Vagina (tissue), 2 donors: ENCODE measurements at regions not wholly inside any gene's neighbourhood (a gene's known extent, or its start where the extent isn't known, plus 50 kb on each side); places are given as distances from the start of the nearest gene placed in this dataset.

ENCODE experiments used
- DNase-seq, 2 donors: peaks; one replicate each; pipeline ENCODE4 v3.0.0-alpha.2; 2017; ENCODE audit errors: extremely low spot score in 2 of 2
- H3K27ac ChIP-seq: fragments of 200-600 bp; sonication (generic); one replicate; pipeline ENCODE4 v1.5.1; 2019
- H3K27me3 ChIP-seq: fragments of 200-600 bp; sonication (generic); one replicate; pipeline ENCODE4 v1.5.1; 2019
- H3K36me3 ChIP-seq, 2 donors: fragments of 200-600 bp; sonication (generic); one replicate each; pipeline ENCODE4 v1.5.1; 2017 to 2019
- H3K4me1 ChIP-seq: fragments of 200-600 bp; sonication (generic); one replicate; pipeline ENCODE4 v1.5.1; 2019
- H3K4me3 ChIP-seq, 2 donors: fragments of 200-600 bp; sonication (generic); 1 replicate in 1 of 2; 2 replicates in 1 of 2; pipeline ENCODE4 v1.5.1; 2016 to 2019
- H3K9me3 ChIP-seq: fragments of 200-600 bp; sonication (generic); one replicate; pipeline ENCODE4 v1.5.1; 2019
- POLR2A ChIP-seq, 2 donors: fragments of 450-650 bp; IDR thresholded peaks; one replicate each; pipeline ENCODE4 v1.6.1; 2017; ENCODE audit warnings: antibody characterized with exemption in 2 of 2, mild to moderate bottlenecking in 2 of 2, moderate library complexity in 2 of 2
- POLR2AphosphoS5 ChIP-seq, 2 donors: sonication (generic); formaldehyde crosslinking; IDR thresholded peaks; one replicate each; pipeline ENCODE4 v1.9.0; 2017; ENCODE audit warnings: antibody characterized with exemption in 2 of 2, mild to moderate bottlenecking in 2 of 2, low read depth in 1 of 2; ENCODE audit not compliant: insufficient read depth in 1 of 2
- intact Hi-C: fragments of 100-400 bp; cut with DNase I; formaldehyde crosslinking; loops from one replicate; pipeline ENCODE4 v1.15.1; 2023
- TF ChIP-seq, protein P1 (sequence below), 3 experiments: fragments of 450-650 bp in 2 of 3; fragments of 200-600 bp in 1 of 3; sonication (generic) in 1 of 3; IDR thresholded peaks; one replicate each; pipeline ENCODE4 v1.5.1; 2017 to 2019; ENCODE audit warnings: antibody characterized with exemption in 3 of 3, mild to moderate bottlenecking in 2 of 3, moderate library complexity in 2 of 3

DNA sequence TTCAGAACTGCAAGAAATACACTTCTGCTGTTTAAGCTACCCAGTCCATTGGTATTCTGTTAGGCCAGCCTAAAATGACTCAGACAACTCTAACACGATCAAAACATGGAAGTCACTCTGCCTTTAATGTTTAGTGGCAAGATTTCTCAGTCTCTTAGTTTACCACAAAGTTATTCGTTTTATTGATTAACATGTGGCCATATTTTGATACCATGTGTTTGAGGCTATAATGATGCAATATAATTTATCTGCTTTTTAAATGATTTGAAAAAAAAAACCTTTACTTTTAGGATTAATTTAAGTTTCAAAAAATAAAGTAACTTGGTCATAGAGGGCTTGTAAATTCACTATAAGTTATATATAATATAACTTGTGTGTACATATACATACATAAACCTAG lies 223.4 kb downstream of the SPRY2 start:
- no peak for TF ChIP-seq POLR2A (IDR thresholded peaks at IDR 0.05)
- no peak for TF ChIP-seq POLR2AphosphoS5 (IDR thresholded peaks at IDR 0.05; ENCODE audit: insufficient read depth in 1 of 2, low read depth in 1 of 2)
- TF ChIP-seq, protein P1, sequence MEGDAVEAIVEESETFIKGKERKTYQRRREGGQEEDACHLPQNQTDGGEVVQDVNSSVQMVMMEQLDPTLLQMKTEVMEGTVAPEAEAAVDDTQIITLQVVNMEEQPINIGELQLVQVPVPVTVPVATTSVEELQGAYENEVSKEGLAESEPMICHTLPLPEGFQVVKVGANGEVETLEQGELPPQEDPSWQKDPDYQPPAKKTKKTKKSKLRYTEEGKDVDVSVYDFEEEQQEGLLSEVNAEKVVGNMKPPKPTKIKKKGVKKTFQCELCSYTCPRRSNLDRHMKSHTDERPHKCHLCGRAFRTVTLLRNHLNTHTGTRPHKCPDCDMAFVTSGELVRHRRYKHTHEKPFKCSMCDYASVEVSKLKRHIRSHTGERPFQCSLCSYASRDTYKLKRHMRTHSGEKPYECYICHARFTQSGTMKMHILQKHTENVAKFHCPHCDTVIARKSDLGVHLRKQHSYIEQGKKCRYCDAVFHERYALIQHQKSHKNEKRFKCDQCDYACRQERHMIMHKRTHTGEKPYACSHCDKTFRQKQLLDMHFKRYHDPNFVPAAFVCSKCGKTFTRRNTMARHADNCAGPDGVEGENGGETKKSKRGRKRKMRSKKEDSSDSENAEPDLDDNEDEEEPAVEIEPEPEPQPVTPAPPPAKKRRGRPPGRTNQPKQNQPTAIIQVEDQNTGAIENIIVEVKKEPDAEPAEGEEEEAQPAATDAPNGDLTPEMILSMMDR (IDR thresholded peaks at IDR 0.05): no peak
- Histone ChIP-seq H3K27ac (no peak overlapping the region), H3K4me1 (no peaks in the 10 kb centered on the region), H3K27me3 (no peaks in the 10 kb centered on the region), H3K4me3 (no peak overlapping the region), H3K36me3 (no peaks in the 10 kb centered on the region), H3K9me3 (no peaks in the 10 kb centered on the region)
- intact Hi-C loops: no loop called here
- DNase-seq: no peak

DNA sequence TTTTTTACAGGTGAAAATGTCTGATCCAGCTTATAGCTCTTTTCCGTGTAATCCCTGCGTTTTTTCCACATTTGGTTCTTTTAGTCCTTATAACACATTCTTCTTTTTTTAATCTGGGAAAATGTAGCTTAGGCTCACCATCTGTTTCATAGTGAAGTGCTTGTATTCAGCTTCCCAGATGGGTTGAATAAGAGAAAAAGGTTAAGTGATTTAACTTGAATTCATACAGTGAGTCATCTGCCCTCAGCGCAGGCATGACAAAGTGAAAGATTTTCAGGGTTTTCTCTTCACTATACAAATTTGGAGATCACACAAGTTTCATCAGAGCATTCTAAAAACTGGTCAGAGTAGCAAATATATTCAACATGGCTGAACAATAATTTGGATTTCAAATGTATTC lies 224.8 kb downstream of the SPRY2 start:
- TF ChIP-seq POLR2A (IDR thresholded peaks at IDR 0.05) (no peak), POLR2AphosphoS5 (IDR thresholded peaks at IDR 0.05; ENCODE audit: insufficient read depth in 1 of 2, low read depth in 1 of 2) (no peak)
- TF ChIP-seq, protein P1 (IDR thresholded peaks at IDR 0.05): no peak
- intact Hi-C loops: no loop called here

DNA sequence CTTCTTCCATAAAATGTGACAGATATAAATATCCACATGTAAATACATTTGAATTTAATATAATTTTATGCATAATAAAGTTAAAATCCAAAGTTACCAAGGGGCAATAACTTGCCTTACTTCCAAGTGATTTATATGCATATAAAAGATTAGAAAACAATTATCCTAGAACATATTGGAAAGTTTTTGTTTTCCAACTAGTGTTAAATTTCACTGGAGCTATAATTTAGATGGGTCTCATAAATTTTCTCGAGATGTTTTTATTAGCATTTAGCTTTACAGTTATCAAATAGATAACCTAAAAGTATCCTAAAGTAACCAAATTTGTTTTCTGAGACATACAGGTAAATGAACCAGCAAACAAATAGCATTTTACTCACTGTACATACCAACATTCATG lies 225.3 kb downstream of the SPRY2 start:
- Histone ChIP-seq H3K9me3 (no peaks in the 10 kb centered on the region), H3K4me3 (no peak overlapping the region), H3K27ac (no peak overlapping the region), H3K27me3 (no peaks in the 10 kb centered on the region), H3K36me3 (no peaks in the 10 kb centered on the region), H3K4me1 (no peaks in the 10 kb centered on the region)
- TF ChIP-seq POLR2AphosphoS5 (IDR thresholded peaks at IDR 0.05; ENCODE audit: insufficient read depth in 1 of 2, low read depth in 1 of 2): no peak
- TF ChIP-seq POLR2A (IDR thresholded peaks at IDR 0.05): no peak
- TF ChIP-seq, protein P1 (IDR thresholded peaks at IDR 0.05): no peak
- intact Hi-C loops: no loop called here
- no peak for DNase-seq

More for the DNA sequence above, 224.8 kb downstream of the SPRY2 start:
- Histone ChIP-seq H3K27ac (no peak overlapping the region), H3K9me3 (no peaks in the 10 kb centered on the region), H3K4me3 (no peak overlapping the region), H3K4me1 (no peaks in the 10 kb centered on the region), H3K36me3 (no peaks in the 10 kb centered on the region), H3K27me3 (no peaks in the 10 kb centered on the region)
- no peak for DNase-seq

DNA sequence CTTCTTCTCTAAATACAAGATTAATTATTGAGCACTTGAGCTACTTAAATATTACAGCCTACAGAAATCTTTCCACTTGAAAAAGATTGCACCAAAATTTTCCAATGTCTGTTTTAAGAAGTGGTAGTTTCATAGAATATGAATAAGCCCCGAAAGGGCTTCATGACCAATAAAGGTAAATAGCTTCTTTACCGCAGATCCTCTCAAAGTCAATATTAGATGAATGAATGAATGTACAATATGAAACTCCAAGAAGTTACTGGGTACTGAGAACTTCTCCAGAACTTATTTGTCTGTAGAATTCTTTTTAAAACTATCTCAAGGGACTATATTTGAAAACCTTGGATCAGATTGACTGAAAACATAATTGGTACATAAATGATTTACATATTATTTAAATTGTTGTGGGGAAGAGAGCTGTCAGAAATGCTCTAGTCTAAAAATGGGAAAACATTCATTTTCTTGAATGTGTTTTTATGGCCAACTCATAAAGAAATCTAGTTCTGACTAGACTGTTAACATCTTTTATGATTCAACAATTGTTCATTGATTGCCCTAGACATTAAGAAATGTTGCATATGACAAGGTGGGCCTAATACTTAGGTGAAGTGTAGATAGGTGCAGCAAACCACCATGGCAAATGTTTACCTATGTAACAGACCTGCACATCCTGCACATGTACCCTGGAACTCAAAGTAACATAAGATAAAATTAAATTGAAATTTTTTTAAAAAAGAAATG lies 227.0 kb downstream of the SPRY2 start:
- Histone ChIP-seq H3K4me1 (no peaks in the 10 kb centered on the region), H3K27ac (no peak overlapping the region), H3K4me3 (no peak overlapping the region), H3K36me3 (no peaks in the 10 kb centered on the region), H3K9me3 (no peaks in the 10 kb centered on the region), H3K27me3 (no peaks in the 10 kb centered on the region)
- no peak for DNase-seq
- intact Hi-C loops: no loop called here
- no peak for TF ChIP-seq POLR2AphosphoS5 (IDR thresholded peaks at IDR 0.05; ENCODE audit: insufficient read depth in 1 of 2, low read depth in 1 of 2)
- TF ChIP-seq, protein P1 (IDR thresholded peaks at IDR 0.05): no peak
- no peak for TF ChIP-seq POLR2A (IDR thresholded peaks at IDR 0.05)

DNA sequence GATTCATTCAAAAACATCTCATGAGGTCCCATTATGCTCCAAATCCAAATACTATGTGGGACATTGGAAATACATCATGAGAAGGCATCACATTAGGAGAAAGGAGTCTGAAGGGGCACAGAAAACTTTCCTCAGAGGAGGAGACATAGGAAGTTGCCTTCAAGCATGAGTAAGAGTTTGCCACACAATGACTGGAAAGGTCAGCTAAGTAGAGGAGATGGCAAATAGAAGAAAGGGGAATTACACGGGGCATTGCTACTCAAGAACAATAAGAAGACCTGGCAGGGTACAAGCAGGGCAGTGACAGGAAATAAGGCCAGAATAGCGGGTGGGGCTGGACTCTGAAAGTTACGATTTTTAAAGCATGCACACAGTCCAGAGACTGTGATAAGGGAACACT lies 231.6 kb downstream of the SPRY2 start:
- DNase-seq: no peak
- Histone ChIP-seq H3K27me3 (no peaks in the 10 kb centered on the region), H3K36me3 (no peaks in the 10 kb centered on the region), H3K4me3 (no peak overlapping the region), H3K4me1 (no peaks in the 10 kb centered on the region), H3K9me3 (no peaks in the 10 kb centered on the region), H3K27ac (no peak overlapping the region)
- intact Hi-C loops: no loop called here
- TF ChIP-seq POLR2A (IDR thresholded peaks at IDR 0.05): no peak
